Right atrium auricular region (tissue), 2 donors: ENCODE measurements at regions not wholly inside any gene's neighbourhood (a gene's known extent, or its start where the extent isn't known, plus 50 kb on each side); places are given as distances from the start of the nearest gene placed in this dataset.
A peak's percentile ranks its signal among the peaks of the same experiment; 100 is the strongest.

ENCODE experiments used
- DNase-seq: peaks from one replicate; pipeline ENCODE4 v3.0.0-alpha.2; 2019; ENCODE audit warnings: low spot score
- H3K27ac ChIP-seq, 2 donors: fragments of 200-600 bp; sonication (generic); 1 replicate in 1 of 2; 2 replicates in 1 of 2; pipeline ENCODE4 v1.5.1; 2016 to 2019
- H3K27me3 ChIP-seq, 2 donors: fragments of 200-600 bp; sonication (generic); one replicate each; pipeline versions ENCODE4 v1.5.1 to v1.6.0; 2017 to 2019
- H3K36me3 ChIP-seq: fragments of 200-600 bp; sonication (generic); one replicate; pipeline ENCODE4 v1.5.1; 2016
- H3K4me1 ChIP-seq, 2 donors: fragments of 200-600 bp; sonication (generic); one replicate each; pipeline versions ENCODE4 v1.5.1 to v1.6.0; 2017 to 2019
- H3K4me3 ChIP-seq, 2 donors: fragments of 200-600 bp; sonication (generic); 1 replicate in 1 of 2; 2 replicates in 1 of 2; pipeline ENCODE4 v1.5.1; 2017 to 2019; ENCODE audit warnings: mild to moderate bottlenecking in 1 of 2, moderate library complexity in 1 of 2
- H3K9me3 ChIP-seq, 2 donors: fragments of 200-600 bp; sonication (generic); one replicate each; pipeline ENCODE4 v1.5.1; 2019
- CTCF ChIP-seq, 2 donors: fragments of 200-600 bp; sonication (generic); IDR thresholded peaks; one replicate each; pipeline ENCODE4 v1.5.1; 2019; ENCODE audit warnings: antibody characterized with exemption in 2 of 2

- no peaks in the 10 kb centered on the region for H3K9me3 ChIP-seq
- H3K36me3 ChIP-seq = no peaks in the 10 kb centered on the region
Observed at GRCh38 chr15:69505956-69506556, 53.4 kb downstream of the RPLP1 start.

GRCh38 chr15:69508659-69509058 lies 56.0 kb downstream of the RPLP1 start:
- TF ChIP-seq CTCF (IDR thresholded peaks at IDR 0.05) = no peak
- no peaks in the 10 kb centered on the region for H3K9me3 ChIP-seq
- H3K4me1 ChIP-seq = no peaks in the 10 kb centered on the region
- no peaks in the 10 kb centered on the region for H3K36me3 ChIP-seq
- peak; percentile 52 for DNase-seq
- no peaks in the 10 kb centered on the region for H3K27me3 ChIP-seq
- no peak overlapping the region for H3K27ac ChIP-seq
- H3K4me3 ChIP-seq = no peak overlapping the region

More at GRCh38 chr15:69505956-69506556, 53.4 kb downstream of the RPLP1 start:
- H3K27me3 ChIP-seq = no peaks in the 10 kb centered on the region
- no peak overlapping the region for H3K27ac ChIP-seq
- no peaks in the 10 kb centered on the region for H3K4me1 ChIP-seq
- no peak for TF ChIP-seq CTCF (IDR thresholded peaks at IDR 0.05)
- DNase-seq = peak; percentile 54
- H3K4me3 ChIP-seq = no peak overlapping the region

GRCh38 chr15:69509131-69509530 lies 56.5 kb downstream of the RPLP1 start:
- no peak for TF ChIP-seq CTCF (IDR thresholded peaks at IDR 0.05)
- no peak overlapping the region for H3K4me3 ChIP-seq
- no peaks in the 10 kb centered on the region for H3K4me1 ChIP-seq
- no peaks in the 10 kb centered on the region for H3K36me3 ChIP-seq
- H3K27ac ChIP-seq = no peak overlapping the region
- no peaks in the 10 kb centered on the region for H3K27me3 ChIP-seq
- DNase-seq = no peak
- no peaks in the 10 kb centered on the region for H3K9me3 ChIP-seq

- Histone ChIP-seq H3K4me1 (no peaks in the 10 kb centered on the region), H3K36me3 (no peaks in the 10 kb centered on the region), H3K27ac (no peak overlapping the region), H3K27me3 (no peaks in the 10 kb centered on the region), H3K4me3 (no peak overlapping the region), H3K9me3 (no peaks in the 10 kb centered on the region)
- TF ChIP-seq CTCF (IDR thresholded peaks at IDR 0.05) = no peak
- DNase-seq = no peak
Observed at GRCh38 chr15:69510556-69510955, 57.9 kb downstream of the RPLP1 start.

- Histone ChIP-seq H3K36me3 (no peaks in the 10 kb centered on the region), H3K27me3 (no peaks in the 10 kb centered on the region), H3K27ac (no peak overlapping the region), H3K4me3 (no peak overlapping the region), H3K9me3 (no peaks in the 10 kb centered on the region), H3K4me1 (no peaks in the 10 kb centered on the region)
- DNase-seq = no peak
- TF ChIP-seq CTCF (IDR thresholded peaks at IDR 0.05) = no peak
Observed at GRCh38 chr15:69511015-69511414, 58.4 kb downstream of the RPLP1 start.

- H3K27me3 ChIP-seq = no peaks in the 10 kb centered on the region
- no peak for TF ChIP-seq CTCF (IDR thresholded peaks at IDR 0.05)
Observed at GRCh38 chr15:69511716-69512340, 59.2 kb downstream of the RPLP1 start.

More at GRCh38 chr15:69511716-69512340, 59.2 kb downstream of the RPLP1 start:
- peak; percentile 5 for DNase-seq
- no peaks in the 10 kb centered on the region for H3K36me3 ChIP-seq
- no peaks in the 10 kb centered on the region for H3K9me3 ChIP-seq
- H3K4me3 ChIP-seq = no peak overlapping the region
- no peaks in the 10 kb centered on the region for H3K4me1 ChIP-seq
- H3K27ac ChIP-seq = no peak overlapping the region
